Mesodermal cell (in vitro differentiated cells): ENCODE measurements at regions not wholly inside any gene's neighbourhood (a gene's known extent, or its start where the extent isn't known, plus 50 kb on each side); places are given as distances from the start of the nearest gene placed in this dataset.

ENCODE experiments used
- H3K27ac ChIP-seq: 2 replicates; pipeline ENCODE4 v1.7.0; 2013; ENCODE audit warnings: mild to moderate bottlenecking, low read depth, low read length, moderate library complexity; ENCODE audit not compliant: severe bottlenecking
- H3K36me3 ChIP-seq: 2 replicates; pipeline ENCODE4 v1.7.1; 2013; ENCODE audit warnings: mild to moderate bottlenecking, low read length, moderate library complexity; ENCODE audit not compliant: control insufficient read depth, insufficient read depth
- H3K4me1 ChIP-seq: one replicate; pipeline ENCODE4 v1.7.1; 2013; ENCODE audit warnings: mild to moderate bottlenecking, low read length; ENCODE audit not compliant: insufficient read depth, control insufficient read depth, poor library complexity, severe bottlenecking
- H3K4me3 ChIP-seq: 2 replicates; pipeline ENCODE4 v1.7.0; 2013; ENCODE audit warnings: low read length, control low read depth, mild to moderate bottlenecking; ENCODE audit not compliant: insufficient read depth, poor library complexity, severe bottlenecking; ENCODE audit errors: extremely low read depth
- H3K9me3 ChIP-seq: 2 replicates; pipeline ENCODE4 v1.7.1; 2013; ENCODE audit warnings: mild to moderate bottlenecking, low read length, moderate library complexity; ENCODE audit not compliant: control insufficient read depth
- WGBS, 2 experiments: methylation state at CpG; one replicate each; pipeline ENCODE4 v1.1.5; 2013; ENCODE audit warnings: missing lambda C conversion rate in 2 of 2; ENCODE audit not compliant: insufficient coverage in 2 of 2; 5-methylcytosine and 5-hydroxymethylcytosine counted together

DNA sequence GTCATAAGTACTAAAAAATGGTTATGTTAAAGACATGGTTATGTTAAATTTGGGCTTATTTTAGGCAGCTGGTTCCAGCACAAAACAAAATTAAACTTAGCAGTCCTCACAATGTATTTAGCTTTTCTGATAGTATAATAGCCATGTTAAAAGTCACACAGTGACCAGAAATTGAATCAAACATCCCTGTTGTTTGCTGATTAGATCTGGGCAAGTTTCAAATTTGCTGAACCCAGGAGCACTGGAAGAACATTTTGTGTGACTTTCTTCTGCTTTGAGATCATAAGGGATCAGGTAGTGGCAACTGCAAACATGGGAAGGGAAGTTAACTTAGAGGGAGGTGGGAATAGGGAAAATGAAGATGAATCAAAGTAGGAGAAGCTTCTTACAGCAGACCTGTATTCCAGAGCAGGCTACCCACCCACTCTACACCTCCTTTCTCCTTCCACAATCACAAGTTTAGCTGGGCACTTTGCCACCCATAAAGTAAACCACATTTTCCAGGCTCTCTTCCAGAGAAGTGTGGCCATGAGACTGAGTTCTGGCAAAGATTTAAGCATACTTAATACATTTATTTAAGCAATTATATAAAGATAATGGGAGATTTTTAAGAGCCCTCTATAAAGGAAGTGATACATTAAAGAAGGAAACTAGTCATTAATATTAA, 616.1 kb upstream of the LRATD1 start:
- H3K27ac ChIP-seq, result no peak overlapping the region
- no peaks in the 10 kb centered on the region for H3K9me3 ChIP-seq
- H3K36me3 ChIP-seq, result no peaks in the 10 kb centered on the region
- no peaks in the 10 kb centered on the region for H3K4me1 ChIP-seq
- no peak overlapping the region for H3K4me3 ChIP-seq

DNA sequence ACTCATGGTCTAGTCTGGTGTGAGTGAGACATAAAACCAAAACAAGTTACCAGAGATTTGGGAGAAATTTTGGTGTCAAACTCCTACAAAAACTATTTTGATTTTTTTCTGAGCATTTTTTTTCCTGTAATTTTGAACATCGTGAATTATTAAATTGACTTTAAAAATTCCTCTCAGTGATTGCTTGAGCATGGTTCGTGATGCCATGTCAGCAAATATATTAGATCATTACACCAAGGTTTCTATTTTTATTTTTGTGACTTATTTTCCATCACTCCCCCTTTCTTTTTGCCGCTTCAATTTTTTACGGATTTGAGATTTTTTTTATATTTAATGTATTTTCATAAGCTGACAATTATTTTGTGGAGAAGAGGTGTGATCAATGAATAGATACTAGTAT, 613.9 kb upstream of the LRATD1 start:
- Histone ChIP-seq H3K36me3 (no peaks in the 10 kb centered on the region), H3K4me1 (no peaks in the 10 kb centered on the region), H3K9me3 (no peaks in the 10 kb centered on the region), H3K4me3 (no peak overlapping the region), H3K27ac (no peak overlapping the region)
- 100% methylated on average over 1 of the region's 4 CpGs; no CpG with 5 or more reads in 1 of the 2 experiments for WGBS, 2 experiments

DNA sequence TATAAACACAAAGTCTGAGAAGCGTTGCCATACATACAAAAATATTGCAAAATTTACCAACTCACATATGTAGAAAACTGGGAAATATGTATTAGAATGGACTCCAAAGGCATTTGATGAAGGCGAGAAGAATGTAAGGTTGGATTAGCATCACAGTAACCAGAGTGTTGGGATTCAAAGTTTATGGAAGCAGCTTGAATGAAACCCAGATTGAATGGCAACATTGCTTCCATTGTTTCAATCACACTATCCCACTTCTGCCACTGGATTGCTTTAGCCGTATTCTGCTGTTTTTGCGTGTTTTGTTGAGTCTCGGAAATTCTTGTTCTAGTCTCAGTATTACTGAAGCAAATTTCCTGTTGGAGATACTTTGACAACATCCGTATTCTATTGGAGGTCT, 609.0 kb upstream of the LRATD1 start:
- no peak overlapping the region for H3K27ac ChIP-seq
- no peaks in the 10 kb centered on the region for H3K4me1 ChIP-seq
- H3K4me3 ChIP-seq, result no peak overlapping the region
- WGBS, 2 experiments, result 85 to 89% methylated on average over 3 of the region's 6 CpGs
- H3K9me3 ChIP-seq, result no peaks in the 10 kb centered on the region
- no peaks in the 10 kb centered on the region for H3K36me3 ChIP-seq

DNA sequence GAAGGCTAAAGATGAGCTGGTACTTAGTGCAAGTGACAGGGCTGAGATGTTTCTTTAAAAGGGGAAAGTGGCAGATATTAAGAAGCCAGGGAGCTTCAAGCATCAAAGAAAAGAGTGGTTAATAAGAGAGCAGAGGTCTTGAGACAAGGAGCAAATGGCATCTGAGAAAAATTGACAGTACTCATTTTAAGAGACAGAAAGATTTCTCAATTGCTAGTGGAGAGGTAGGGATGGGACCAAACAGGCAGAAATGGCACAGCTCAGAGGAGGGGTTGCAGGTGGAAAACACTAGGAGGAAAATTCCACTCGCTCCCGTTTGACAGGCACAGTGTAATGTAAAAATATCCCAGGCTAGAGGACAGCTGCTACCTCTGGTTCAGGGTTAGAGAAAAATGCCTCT, 593.4 kb upstream of the LRATD1 start:
- H3K27ac ChIP-seq, result no peak overlapping the region
- no peaks in the 10 kb centered on the region for H3K4me1 ChIP-seq
- H3K4me3 ChIP-seq, result no peak overlapping the region
- H3K9me3 ChIP-seq, result no peaks in the 10 kb centered on the region
- 70 to 93% methylated on average over 2 of the region's 2 CpGs for whole genome bisulfite sequencing, 2 experiments
- H3K36me3 ChIP-seq, result no peaks in the 10 kb centered on the region

- Histone ChIP-seq H3K9me3 (no peaks in the 10 kb centered on the region), H3K36me3 (no peaks in the 10 kb centered on the region), H3K4me1 (no peaks in the 10 kb centered on the region), H3K4me3 (no peak overlapping the region), H3K27ac (no peak overlapping the region)
- no CpG with 5 or more reads among the region's 2 CpGs for WGBS, 2 experiments
Measured at GRCh38 chr2:14047491-14047890, 585.0 kb upstream of the LRATD1 start.

- Histone ChIP-seq H3K4me1 (no peaks in the 10 kb centered on the region), H3K36me3 (no peaks in the 10 kb centered on the region), H3K4me3 (no peak overlapping the region), H3K9me3 (no peaks in the 10 kb centered on the region), H3K27ac (no peak overlapping the region)
- WGBS, 2 experiments, result 78 to 100% methylated on average over 1 to 2 of the region's 2 CpGs
Measured at GRCh38 chr2:14051401-14051800, 581.1 kb upstream of the LRATD1 start.

DNA sequence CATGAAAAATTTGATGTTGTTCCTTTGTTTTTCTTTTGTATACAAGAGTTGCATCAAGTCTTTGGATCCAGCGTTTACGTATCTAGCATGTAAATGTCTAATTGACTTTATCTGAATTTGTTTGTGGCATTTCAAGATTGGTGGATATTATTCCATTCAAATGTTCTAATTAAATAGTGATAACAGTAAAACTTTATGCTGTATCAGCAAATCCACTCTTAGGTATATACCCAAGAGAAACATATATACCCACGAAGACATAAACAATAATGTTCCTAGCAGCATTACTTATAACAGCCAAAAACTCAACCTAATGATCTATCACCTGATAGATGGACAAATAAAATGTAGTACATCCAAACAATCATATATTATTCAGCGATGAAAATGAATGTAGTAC, 579.4 kb upstream of the LRATD1 start:
- Histone ChIP-seq H3K27ac (no peak overlapping the region), H3K36me3 (no peaks in the 10 kb centered on the region), H3K4me3 (no peak overlapping the region), H3K4me1 (no peaks in the 10 kb centered on the region), H3K9me3 (no peaks in the 10 kb centered on the region)
- 100% methylated on average over 1 of the region's 4 CpGs; no CpG with 5 or more reads in 1 of the 2 experiments for WGBS, 2 experiments

GRCh38 chr2:14064346-14064745, 568.2 kb upstream of the LRATD1 start:
- no peaks in the 10 kb centered on the region for H3K4me1 ChIP-seq
- H3K4me3 ChIP-seq, result no peak overlapping the region
- no peak overlapping the region for H3K27ac ChIP-seq
- H3K9me3 ChIP-seq, result no peaks in the 10 kb centered on the region
- H3K36me3 ChIP-seq, result no peaks in the 10 kb centered on the region
- WGBS, 2 experiments, result 60 to 89% methylated on average over 1 of the region's 2 CpGs

- no peaks in the 10 kb centered on the region for H3K9me3 ChIP-seq
- no CpG with 5 or more reads among the region's 1 CpG for WGBS, 2 experiments
- H3K4me3 ChIP-seq, result no peak overlapping the region
- H3K4me1 ChIP-seq, result no peaks in the 10 kb centered on the region
- H3K36me3 ChIP-seq, result no peaks in the 10 kb centered on the region
- no peak overlapping the region for H3K27ac ChIP-seq
Measured at GRCh38 chr2:14072338-14072737, 560.2 kb upstream of the LRATD1 start.

- 70% methylated on average over 1 of the region's 1 CpG; no CpG with 5 or more reads in 1 of the 2 experiments for WGBS, 2 experiments
- Histone ChIP-seq H3K4me1 (no peaks in the 10 kb centered on the region), H3K27ac (no peak overlapping the region), H3K36me3 (no peaks in the 10 kb centered on the region), H3K4me3 (no peak overlapping the region), H3K9me3 (no peaks in the 10 kb centered on the region)
Measured at GRCh38 chr2:14074691-14075090, 557.8 kb upstream of the LRATD1 start.

GRCh38 chr2:14079576-14079975, 552.9 kb upstream of the LRATD1 start:
- 71 to 76% methylated on average over 1 to 2 of the region's 3 CpGs for WGBS, 2 experiments
- Histone ChIP-seq H3K4me1 (peaks cover 5% of the 10 kb centered on the region), H3K4me3 (no peak overlapping the region), H3K36me3 (no peaks in the 10 kb centered on the region), H3K9me3 (no peaks in the 10 kb centered on the region), H3K27ac (no peak overlapping the region)
